Stimulated activated CD8-positive, alpha-beta memory T cell treated with anti-CD3 and anti-CD28 coated beads, Interleukin-4, amount 100 ng/mL, for 48 hours (primary cell): ENCODE measurements at regions not wholly inside any gene's neighbourhood (a gene's known extent, or its start where the extent isn't known, plus 50 kb on each side); places are given as distances from the start of the nearest gene placed in this dataset.
"Not testable (repeated sequence)": the region's sequence is repeated elsewhere in the genome, so short reads cannot be mapped to it uniquely, and the experiment has no call there.

Experiments
- DNase-seq: peaks from one replicate; pipeline ENCODE4 v3.0.0-alpha.2; 2020

DNA sequence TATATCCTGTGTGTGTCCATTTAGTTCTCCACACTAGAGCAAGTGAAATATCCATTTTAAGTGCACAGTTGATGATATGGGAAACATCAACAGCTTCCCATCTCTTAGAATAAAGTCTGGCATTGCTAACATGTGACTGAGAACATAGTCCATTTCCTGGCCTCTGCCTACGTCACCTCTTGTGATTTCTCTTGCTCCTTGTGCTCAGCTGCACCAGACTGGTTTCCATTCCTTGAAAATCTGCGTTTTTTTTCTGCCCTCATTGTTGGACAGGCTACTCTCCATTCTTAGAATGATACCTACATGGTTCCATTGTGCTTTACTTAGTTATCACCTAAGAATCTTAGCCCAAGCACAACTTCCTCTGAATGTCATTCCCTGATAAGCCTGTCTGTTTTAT, 851.2 kb upstream of the ID2 start:
- DNase-seq, result no peak

DNA sequence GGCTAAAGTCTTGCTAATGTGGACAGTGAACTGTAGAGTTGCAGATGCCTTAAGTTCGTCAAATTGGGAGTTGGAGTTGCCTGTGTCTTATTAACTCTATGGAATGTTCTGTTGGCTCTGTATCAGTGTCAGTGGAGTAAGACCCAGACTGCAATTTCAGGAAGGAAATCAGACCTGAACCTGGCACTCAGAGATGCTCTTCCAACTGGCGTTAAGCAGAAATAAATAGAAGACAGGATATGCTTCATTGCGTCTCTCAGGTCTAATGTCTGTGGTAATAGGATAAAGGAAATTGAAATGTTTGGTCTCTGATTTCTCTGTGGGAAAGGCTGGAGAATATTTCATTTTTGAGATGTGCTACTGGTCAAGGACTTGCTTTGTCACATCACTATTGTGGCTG, 846.7 kb upstream of the ID2 start:
- no peak for DNase-seq

DNA sequence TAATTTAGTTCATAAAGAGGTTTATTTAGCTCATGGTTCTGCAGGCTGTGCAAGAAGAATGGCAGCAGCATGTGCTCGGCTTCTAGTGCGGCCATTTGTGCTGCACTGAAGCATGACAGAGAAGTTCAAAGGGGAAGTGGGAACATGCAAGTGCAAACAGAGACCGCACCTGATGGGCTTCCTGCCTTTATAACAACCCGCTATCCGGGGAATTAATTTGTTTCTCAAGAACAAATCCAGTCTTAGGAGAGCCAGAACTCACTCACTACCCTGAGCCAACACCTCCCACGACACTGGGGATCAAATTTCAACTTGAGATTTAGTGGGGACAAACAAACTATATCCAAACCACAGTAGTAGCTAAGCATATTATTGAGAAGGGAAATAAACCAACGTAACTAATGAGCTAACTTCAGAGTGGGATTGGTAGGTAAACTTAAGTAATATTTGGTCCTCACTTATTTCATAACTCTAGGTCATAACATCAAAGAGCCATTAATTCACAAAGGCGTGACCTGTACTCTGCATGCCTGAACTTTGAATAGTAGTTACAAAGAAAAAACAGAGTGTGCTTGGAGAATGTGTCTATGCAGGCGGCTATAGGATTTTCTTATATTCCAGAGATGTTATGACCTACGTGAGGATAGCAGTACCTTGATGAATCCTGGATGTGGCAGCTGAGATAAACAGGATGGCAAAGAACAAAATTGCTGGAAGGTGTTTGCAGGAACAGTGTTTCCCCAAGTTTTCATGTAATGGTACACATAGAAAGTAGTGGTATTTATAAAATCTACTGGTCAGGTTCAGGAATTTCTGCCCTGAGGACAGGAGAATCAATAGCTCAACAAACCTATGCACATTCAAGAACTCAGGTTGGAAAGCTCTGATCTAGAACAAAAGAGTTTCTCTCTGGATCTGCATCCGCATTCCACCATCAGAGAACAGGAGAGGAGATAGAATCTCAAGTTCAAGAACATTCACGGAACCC, 845.9 kb upstream of the ID2 start:
- DNase-seq, result no peak

DNA sequence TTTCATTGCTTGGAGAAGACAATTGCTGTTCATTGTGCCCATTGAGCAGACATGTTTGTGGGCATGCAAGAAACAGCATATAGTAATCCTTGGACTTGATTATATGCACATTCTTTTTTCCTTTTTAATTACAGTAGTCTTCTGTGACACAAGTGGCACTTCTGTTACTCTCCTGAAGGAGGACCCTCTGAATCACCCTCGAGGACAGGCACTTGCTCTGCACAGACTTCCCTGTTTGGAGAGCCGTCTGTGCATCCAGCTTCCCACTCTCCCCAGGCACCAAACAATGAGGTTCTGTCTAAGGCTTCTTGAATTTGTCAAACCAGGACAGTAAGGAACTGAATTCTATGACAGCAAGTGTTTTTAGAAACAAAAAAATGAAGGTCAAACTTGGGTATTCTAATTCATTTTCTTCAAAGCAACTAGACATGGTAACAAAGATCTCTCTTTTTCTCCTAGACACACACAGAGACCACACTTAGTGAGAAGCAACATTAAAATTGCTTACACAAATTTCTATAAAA, 844.6 kb upstream of the ID2 start:
- no peak for DNase-seq

DNA sequence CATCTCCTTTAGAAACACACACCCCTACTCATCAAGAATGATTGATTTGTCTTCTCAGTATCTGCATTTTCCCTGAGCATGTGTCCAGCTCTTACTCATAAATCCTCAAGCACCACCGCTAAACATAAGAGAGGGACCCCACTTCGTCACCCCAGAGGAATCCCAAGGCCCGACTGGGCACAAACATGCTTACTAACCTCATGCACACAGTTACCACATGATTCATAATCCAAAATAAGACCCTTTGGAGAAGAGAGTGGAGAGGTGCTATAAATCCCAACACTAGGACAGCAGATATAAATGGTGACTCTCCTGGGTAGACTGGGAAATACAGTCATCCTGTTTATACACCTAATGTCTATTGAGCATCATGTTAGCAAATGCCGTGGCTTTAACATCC, 843.2 kb upstream of the ID2 start:
- DNase-seq, result no peak

DNA sequence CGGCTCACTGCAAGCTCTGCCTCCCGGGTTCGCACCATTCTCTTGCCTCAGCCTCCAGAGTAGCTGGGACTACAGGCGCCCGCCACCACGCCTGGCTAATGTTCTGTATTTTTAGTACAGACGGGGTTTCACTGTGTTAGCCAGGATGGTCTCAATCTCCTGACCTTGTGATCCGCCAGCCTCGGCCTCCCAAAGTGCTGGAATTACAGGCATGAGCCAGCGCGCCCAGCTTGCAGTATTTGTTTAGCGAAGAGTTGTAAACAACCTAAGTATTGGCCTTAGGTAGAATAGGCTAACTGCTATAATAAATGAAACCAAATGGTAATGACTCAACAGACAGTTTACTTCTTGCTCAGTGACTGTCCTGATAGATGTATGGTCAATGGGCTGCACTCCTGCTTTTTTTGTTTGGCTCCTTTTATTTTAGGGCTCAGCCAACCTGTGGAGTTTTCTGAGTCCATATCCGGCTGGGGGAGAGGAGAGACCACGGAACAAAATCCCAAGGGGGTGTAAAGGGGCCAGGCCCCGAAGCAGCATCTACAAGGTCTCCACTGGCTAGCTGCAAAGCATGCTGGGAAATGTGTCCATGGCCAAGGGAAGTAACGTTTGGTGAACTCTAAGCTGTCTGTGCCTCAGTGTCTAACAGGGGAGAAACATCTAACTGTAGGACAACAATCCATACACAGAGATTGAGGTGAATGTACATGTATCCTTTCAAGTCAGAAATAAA, 841.0 kb upstream of the ID2 start:
- DNase-seq, result no peak

DNA sequence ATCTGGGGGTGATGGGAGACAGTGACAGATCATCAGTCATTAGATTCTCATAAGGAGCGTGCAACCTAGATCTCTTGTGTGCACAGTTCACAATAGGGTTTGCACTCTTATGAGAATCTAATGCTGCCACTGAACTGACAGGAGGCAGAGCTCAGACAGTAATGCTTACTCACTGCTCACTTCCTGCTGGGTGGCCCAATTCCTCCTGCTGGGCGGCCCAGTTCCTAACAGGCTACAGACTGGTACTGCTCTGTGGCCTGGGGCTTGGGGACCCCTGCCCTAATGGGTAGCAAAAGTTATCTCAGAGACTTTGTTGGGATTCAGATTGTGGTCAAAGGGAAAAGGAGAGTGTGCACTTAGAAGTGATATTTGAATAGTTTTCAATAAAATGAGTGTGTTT, 840.1 kb upstream of the ID2 start:
- no peak for DNase-seq

DNA sequence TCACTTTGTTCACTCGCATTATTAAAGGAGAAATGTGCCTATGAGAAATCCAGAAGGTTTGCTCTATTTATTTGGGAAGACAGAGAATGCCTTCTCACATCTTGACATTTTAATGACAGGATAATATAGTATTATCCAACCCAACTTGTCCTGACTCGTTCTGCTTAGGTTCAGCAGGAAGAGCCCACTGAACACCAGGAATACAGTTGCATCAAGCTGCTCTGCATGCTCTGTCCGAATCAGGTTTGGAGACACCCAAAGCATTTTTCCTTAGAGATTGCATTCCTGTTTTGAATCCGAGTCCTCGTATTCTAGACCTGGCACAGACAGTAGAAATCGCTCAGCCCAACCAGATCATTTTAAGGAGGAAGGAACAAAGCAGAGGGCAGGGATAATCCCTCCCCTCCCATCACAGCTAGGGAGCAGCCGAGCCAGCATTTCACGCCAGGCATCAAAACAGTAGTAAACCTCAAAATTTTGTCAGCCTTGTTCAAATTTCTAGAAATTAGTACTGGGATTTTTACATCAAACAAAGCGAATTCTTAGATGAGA, 837.4 kb upstream of the ID2 start:
- DNase-seq, result no peak

DNA sequence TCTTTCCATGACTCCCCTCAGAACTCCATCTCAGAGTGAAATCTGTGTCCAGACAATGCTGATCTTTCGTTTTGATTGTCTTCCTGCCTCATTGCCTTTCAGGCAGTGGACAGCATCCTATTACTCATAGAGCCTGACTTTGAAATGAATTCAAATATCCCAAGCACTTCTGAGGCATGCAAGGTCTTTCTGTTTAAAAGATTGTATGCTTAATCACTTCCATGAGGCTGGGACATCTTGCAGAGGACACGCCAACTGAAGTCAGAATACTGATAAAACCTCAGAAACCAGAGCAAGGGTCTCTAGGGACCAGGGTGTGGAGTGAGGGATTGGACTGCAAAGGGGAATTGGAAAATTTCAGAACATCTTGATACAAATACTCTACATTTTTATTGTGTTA, 836.5 kb upstream of the ID2 start:
- no peak for DNase-seq

DNA sequence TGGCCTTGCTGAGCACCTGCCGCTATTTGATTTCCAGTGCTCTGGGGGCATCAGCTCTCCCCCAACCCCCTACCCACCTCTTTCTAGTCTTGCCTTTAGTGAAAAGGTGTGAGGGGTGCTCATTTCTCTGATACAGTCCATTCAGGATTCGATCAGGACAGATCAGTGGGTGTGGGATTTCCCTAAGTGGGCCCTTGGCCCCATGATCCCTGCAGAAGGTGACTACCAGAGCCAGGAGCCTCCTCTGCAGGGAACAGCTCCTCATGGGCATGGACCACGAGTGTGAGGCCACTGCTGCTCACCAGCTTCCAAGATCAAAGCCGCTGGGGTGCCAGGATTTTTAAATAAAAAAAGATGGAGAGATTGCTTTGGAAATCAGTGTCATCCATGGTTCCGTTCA, 835.2 kb upstream of the ID2 start:
- no peak for DNase-seq

DNA sequence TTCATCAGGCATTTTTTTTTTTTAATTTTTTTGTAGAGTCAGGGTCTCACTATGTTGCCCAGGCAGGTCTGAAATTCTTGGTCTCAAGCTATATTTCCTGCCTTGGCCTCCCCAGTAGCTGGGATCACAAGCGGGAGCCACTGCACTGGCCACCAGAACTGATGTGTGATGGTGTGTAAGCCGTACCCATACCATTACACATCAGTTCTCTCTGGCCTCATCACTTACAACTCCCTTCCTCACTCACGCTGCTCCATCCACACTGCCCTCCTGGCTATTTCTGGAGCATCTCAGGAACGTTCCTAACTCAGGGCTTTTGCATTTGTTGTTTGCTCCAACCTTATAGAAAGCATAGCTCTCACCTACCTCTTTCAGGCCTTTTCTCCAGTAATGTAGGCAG, 834.5 kb upstream of the ID2 start:
- DNase-seq, result no peak

DNA sequence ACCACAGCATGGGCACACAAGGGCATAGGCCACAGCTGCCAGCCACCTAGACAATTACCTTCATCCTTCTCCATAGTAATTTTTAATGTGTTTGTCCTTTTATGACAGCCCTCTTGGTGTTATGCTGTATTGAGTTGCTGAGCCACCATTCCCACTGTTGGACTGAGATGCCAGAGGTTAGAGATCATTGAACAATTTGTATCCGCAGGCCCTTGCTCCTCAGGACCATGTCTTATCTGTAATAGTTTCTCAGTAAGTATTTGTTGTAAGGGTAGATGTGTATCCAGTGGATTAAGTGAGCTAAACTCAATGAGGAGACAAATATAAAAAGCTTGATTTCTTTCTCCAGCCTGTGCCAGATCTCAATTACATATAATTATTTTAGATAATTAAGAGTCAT, 832.8 kb upstream of the ID2 start:
- DNase-seq, result no peak

DNA sequence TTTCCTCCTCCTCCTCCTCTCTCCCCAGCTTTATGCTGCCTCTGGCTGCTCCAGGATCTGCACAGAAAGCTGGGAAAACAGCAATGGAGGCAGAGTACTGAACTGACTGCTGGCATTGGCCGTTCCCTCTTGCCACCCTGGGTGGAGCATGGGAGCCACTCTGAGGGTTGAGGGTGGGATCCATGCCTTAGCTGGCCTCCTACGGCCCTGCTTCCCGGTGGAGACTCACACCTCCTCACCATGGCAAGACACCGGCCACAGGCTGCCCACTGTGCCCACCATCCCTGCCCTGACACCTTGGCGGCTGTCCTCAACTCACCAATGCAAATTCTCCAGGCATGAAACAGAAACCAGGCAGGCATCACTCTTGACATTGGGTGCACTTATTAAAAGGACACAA, 832.3 kb upstream of the ID2 start:
- no peak for DNase-seq

DNA sequence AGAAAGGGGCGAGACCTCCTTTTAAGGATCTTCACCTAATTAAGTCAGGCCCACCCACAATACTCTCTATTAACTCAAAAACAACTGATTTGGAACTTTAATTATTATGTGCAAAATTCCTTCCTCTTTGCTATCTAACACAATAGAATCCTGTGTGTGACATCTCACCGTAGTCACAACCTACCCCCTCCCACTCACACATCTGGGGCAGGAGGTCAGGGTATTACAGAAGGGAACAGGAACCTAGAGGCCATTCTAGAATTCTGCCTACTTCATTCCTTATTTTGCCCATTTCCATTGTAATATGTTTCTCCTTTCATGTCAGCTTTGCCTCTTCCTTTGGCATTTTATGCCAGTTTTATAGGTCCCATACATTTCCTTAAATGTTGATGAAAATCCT, 829.3 kb upstream of the ID2 start:
- DNase-seq, result no peak

DNA sequence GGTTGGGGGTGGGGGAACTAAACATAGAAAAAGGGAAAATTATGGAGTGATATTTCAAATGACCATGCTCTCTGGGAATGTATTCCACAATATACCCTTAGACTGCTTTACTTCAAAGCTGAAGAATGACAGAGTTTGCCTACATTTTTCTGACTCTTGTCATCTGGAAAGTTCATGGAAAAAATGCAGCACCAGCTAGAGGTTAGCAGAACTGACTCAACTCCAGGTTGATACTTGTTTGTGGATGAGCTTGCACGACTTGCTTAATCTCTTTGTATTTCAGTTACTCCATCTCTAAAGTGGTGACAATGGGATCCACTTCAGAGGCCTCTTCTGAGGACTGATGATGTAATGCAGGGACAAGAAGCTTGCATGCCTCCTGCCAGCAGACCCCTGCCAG, 824.0 kb upstream of the ID2 start:
- DNase-seq, result no peak

DNA sequence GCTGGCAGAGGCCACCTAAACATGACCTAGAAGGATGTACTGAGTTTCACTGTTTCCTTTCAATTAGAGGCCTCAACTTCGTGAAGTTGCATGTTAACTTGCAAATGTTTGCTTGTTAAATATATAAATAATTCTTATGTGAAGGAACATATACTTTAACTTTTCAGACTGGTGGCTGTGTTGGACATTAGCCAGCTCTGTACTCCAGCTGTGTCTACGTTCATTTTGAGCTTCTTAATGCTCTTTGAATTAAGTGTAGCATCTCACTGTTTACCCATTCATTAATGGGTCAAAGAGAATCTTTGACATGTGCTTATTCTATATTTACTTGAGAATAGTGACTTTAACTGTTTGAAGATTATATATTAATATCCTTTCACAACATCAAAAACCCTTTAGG, 823.2 kb upstream of the ID2 start:
- DNase-seq, result no peak

DNA sequence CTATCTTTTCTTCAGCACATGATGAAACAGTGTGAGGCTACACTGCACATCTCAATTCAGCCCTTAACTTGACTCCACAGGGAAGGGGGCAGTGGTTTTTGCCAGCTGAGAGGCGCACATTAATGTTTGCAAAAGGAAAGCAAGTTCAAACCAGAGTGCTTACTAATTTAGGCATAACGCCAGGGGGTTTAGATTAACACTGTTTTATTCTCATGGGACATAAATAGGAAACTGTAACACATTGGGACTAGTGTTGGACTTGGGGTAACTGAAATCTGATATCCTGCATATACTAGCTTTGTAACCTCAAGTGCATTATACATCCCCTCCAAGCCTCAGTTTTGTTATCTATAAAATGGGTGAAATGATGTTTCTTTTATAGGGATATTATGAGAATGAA, 821.2 kb upstream of the ID2 start:
- DNase-seq, result no peak

DNA sequence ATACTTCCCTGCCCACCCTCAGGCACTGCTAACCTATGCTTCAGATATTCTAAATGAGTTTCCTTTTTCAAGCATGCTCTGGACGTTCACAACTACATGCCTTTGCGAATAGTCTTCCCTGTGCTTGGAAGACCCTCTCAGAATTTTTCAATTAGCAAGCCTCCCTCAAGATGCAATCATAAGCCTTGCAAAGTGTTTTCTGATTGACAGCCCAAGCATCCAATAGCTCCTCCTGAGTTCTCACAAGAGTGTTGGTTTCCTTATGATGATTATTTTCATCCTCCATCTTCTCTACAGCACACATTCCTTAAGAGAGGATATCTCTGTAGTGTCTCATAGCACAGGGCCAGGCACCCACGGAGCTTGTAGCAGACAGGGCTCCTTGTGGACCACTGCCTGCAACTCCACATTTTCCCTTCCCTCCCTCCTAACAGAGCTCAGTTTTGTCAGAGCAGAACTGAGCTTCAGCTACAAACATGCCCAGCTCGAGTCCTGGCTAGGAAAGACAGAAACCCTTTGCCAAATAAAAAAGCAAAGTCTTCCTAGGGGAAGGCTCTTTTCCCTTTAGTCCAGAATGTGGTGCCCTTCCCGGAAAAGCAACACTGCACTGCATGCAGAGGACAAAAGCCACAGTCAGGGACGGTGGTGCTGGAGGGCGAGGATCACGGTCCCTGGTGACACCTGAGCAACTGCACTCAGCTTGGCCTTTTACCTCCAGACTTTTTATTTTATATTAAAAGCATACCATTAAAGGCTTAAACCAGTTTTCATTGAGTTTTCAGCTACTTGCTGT, 819.8 kb upstream of the ID2 start:
- DNase-seq, result no peak

DNA sequence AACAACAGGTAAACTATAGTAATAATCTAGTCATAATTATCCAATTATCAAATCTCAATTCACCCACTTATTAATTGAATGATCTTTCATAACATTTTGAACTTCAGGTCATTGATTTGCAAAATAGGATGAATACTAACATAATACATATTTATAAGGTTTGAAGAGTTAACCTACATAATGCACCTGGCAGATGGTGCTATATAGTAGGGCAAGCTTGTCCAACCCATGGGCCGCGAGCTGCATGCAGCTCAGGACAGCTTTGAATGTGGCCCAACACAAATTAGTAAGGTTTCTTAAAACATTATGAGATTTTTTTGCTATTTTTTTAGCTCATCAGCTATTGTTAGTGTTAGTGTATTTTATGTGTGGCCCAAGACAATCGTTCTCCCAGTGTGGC, 815.8 kb upstream of the ID2 start:
- no peak for DNase-seq

DNA sequence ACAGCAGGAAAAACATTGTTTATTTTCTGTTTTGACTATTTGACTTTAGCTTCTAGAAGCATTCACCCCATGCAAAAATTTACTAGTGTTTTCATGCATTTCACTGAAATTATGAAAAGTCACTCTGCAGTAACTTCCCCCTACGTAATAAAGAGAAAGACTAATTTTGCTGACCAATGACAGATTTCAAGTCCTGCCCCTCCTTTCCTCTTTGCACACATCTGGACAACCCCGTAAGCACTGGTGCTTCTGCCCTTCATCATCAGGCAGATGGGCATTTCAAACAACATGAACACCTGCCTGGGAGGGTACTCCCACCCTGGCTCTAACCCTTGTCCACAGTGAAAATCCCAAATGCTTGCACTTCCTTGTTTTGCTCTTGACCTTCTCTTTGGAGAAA, 815.0 kb upstream of the ID2 start:
- no peak for DNase-seq

DNA sequence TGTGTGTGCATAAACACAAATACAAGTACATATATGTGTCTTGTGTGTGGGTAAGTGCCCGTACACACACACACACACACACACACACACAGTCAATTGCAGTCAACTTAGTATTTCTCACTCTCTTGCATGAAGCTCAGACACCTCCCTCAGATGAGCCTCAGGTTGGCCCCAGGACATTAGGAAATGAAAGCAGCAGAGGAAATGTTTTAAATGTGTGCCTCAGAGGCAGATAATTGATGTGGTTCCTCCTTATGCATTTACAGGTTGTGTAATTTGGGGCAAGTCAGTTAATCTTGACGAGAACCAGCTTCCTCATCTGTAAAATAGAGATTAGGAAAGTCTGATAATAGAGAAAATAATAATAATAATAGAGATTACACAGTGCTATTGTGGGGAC, 814.0 kb upstream of the ID2 start:
- DNase-seq, result no peak

DNA sequence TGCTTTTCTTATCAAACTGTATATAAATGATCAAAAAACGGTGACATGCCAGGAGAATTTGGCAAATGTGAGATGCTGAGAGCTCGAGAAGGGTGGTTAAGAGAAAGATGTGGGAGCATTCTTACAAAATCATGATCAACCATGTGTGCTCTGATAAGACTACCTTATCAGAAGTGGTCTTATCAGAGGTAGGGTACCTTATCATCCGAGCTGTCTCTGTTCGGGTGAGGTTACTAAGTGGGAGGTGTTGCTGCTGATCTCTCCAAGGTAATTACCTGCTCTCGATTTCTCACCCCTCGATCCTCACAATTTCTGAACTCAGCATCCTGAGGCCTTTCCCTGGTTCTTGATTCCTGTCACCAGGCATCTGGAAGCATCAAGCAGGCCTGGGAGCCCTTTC, 813.0 kb upstream of the ID2 start:
- DNase-seq, result no peak

DNA sequence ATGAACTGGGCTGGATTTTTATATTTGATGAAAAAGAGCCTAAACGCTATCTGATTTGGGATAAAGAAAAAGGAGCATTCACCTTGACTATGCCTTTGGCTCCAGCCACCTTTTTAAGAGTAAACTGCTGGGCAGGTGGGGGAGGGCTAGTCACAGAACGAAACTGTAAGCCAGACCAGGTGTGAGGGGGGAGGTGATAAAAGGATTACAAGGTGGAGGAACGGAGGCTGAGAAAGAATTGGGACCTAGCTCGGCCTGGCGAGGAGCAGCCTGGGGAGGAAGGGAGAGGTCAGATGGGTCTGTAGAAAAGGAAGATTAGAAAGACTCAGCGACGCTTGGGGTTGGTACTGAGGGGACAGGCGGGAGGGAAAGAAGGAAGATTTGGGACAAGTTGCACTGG, 805.4 kb upstream of the ID2 start:
- not testable (repeated sequence) for DNase-seq
